Left lung (tissue), 4 donors: ENCODE measurements at regions not wholly inside any gene's neighbourhood (a gene's known extent, or its start where the extent isn't known, plus 50 kb on each side); places are given as distances from the start of the nearest gene placed in this dataset.

ENCODE experiments used
- ATAC-seq: fragments of 200-7000 bp; cut with Tn5 transposase; one replicate; pipeline ENCODE4 v1.9.1; 2020; ENCODE audit warnings: moderate library complexity
- DNase-seq, 4 donors: peaks; one replicate each; pipeline ENCODE4 v3.0.0-alpha.2; 2013 to 2020
- H3K27ac ChIP-seq, 2 donors: fragments of 200-600 bp; sonication (generic) in 1 of 2; one replicate each; pipeline versions ENCODE4 v1.5.0 to v1.8.0; 2020 to 2021
- H3K27me3 ChIP-seq, 2 donors: fragments of 200-600 bp; sonication (generic) in 1 of 2; one replicate each; pipeline versions ENCODE4 v1.5.0 to v1.8.0; 2020 to 2021
- H3K36me3 ChIP-seq, 2 donors: fragments of 200-600 bp; sonication (generic) in 1 of 2; one replicate each; pipeline versions ENCODE4 v1.5.0 to v1.8.0; 2020 to 2021
- H3K4me1 ChIP-seq, 2 donors: fragments of 200-600 bp; one replicate each; pipeline ENCODE4 v1.8.0; 2021
- H3K4me3 ChIP-seq, 2 donors: fragments of 200-600 bp; sonication (generic) in 1 of 2; one replicate each; pipeline versions ENCODE4 v1.5.0 to v1.8.0; 2020 to 2021; ENCODE audit warnings: mild to moderate bottlenecking in 1 of 2
- H3K9me3 ChIP-seq, 2 donors: fragments of 200-600 bp; sonication (generic) in 1 of 2; one replicate each; pipeline versions ENCODE4 v1.5.0 to v1.8.0; 2020 to 2021
- intact Hi-C, 2 donors: fragments of 100-400 bp; cut with DNase I; formaldehyde crosslinking; loops; one replicate each; pipeline versions ENCODE4 v1.11.2 to v1.14.2; 2022
- TF ChIP-seq, protein P1 (sequence below), 2 donors: fragments of 200-600 bp; sonication (generic) in 1 of 2; IDR thresholded peaks; one replicate each; pipeline versions ENCODE4 v1.5.0 to v1.8.0; 2021; ENCODE audit warnings: antibody characterized with exemption in 2 of 2
- donor health status: DM: no; HTN: yes; CAD: no.
- donor health status: DM: no; HTN: no; CAD: no.

DNA sequence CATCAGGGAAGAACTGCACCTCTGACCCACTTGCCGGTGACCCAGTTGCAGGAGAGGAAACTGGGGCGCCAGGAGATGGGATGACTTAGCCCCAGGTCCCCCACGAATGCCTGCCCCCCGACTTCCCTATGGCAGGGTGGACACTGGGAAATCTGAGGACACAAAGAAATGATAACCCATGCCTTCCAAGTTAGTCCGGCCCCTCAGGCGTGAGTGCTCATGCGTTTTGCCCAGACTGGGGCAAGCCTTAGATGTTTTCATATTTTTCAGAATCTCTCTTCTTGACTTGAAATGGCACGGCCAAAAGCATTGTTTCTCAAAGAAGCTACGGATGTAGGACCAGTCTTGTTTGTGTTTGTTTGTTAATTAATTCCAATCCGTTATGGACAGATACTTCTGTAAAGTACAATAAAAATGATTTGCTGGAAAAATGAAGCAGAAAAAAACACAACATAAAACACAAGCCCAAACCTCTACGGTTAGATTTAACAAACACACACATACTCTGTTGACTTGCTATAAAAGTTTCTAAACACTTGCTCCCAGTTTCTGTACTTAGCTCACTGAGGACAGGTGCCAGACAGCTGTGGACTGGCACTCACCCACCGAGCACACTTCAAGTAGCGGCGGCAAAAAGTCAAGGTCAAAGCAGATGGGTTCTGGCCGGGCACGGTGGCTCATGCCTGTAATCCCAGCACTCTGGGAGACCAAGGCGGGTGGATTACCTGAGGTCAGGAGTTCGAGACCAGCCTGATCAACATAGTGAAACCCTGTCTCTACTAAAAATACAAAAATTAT is 341.5 kb downstream of the BCOR start:
- no peak for DNase-seq
- Histone ChIP-seq H3K9me3 (no peaks in the 10 kb centered on the region), H3K27ac (peak overlapping the region in 1 of 2 donors; percentile 3), H3K4me1 (peaks cover 3 to 9% of the 10 kb centered on the region in 2 donors), H3K36me3 (no peaks in the 10 kb centered on the region), H3K4me3 (no peak overlapping the region), H3K27me3 (no peaks in the 10 kb centered on the region)
- no peak for ATAC-seq
- intact Hi-C loops = no loop called here
- TF ChIP-seq, protein P1, sequence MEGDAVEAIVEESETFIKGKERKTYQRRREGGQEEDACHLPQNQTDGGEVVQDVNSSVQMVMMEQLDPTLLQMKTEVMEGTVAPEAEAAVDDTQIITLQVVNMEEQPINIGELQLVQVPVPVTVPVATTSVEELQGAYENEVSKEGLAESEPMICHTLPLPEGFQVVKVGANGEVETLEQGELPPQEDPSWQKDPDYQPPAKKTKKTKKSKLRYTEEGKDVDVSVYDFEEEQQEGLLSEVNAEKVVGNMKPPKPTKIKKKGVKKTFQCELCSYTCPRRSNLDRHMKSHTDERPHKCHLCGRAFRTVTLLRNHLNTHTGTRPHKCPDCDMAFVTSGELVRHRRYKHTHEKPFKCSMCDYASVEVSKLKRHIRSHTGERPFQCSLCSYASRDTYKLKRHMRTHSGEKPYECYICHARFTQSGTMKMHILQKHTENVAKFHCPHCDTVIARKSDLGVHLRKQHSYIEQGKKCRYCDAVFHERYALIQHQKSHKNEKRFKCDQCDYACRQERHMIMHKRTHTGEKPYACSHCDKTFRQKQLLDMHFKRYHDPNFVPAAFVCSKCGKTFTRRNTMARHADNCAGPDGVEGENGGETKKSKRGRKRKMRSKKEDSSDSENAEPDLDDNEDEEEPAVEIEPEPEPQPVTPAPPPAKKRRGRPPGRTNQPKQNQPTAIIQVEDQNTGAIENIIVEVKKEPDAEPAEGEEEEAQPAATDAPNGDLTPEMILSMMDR (IDR thresholded peaks at IDR 0.05) = no peak

DNA sequence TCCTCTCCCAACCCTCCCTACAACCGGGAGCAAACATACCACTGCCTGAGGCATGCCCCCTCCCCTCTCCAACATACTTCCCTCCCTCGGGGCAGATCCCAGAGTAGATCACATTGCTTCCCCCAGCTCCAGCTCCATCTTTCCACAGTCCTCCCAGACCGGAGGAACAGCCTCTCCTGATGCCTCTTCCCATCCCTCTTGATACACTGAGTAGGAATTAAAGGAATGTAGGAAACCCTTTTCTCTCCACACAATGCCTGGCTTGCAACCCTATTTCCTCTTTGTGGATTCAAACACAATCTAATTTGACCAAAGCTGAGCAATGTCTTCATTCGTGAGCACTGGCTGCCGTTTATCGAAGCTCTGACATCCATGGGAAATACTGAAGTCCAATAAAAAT is 339.8 kb downstream of the BCOR start:
- TF ChIP-seq, protein P1 (IDR thresholded peaks at IDR 0.05) = no peak
- no peak for DNase-seq
- no peak for ATAC-seq
- Histone ChIP-seq H3K9me3 (no peaks in the 10 kb centered on the region), H3K36me3 (no peaks in the 10 kb centered on the region), H3K27me3 (no peaks in the 10 kb centered on the region), H3K27ac (no peak overlapping the region), H3K4me3 (no peak overlapping the region), H3K4me1 (peaks cover 0 to 4% of the 10 kb centered on the region in 2 donors)
- intact Hi-C loops = no loop called here

GRCh38 chrX:39758791-39759525 is 338.8 kb downstream of the BCOR start:
- intact Hi-C loops = no loop called here
- no peaks in the 10 kb centered on the region for H3K4me1 ChIP-seq
- TF ChIP-seq, protein P1 (IDR thresholded peaks at IDR 0.05) = no peak
- no peak for ATAC-seq
- no peak overlapping the region for H3K4me3 ChIP-seq
- no peak for DNase-seq
- no peaks in the 10 kb centered on the region for H3K36me3 ChIP-seq
- no peaks in the 10 kb centered on the region for H3K9me3 ChIP-seq
- H3K27ac ChIP-seq = peak overlapping the region in 1 of 2 donors; percentile 13
- H3K27me3 ChIP-seq = no peaks in the 10 kb centered on the region

- ATAC-seq = peak; percentile 58
- no peaks in the 10 kb centered on the region for H3K27me3 ChIP-seq
- no peak overlapping the region for H3K4me3 ChIP-seq
- H3K27ac ChIP-seq = peak overlapping the region in 1 of 2 donors; percentile 19
- H3K9me3 ChIP-seq = no peaks in the 10 kb centered on the region
- intact Hi-C loops = no loop called here
- TF ChIP-seq, protein P1 (IDR thresholded peaks at IDR 0.05) = no peak
- H3K36me3 ChIP-seq = no peaks in the 10 kb centered on the region
- peak in 1 of 4 donors; percentile 66 for DNase-seq
- H3K4me1 ChIP-seq = no peaks in the 10 kb centered on the region
Observed at GRCh38 chrX:39759526-39760224, 338.1 kb downstream of the BCOR start.

DNA sequence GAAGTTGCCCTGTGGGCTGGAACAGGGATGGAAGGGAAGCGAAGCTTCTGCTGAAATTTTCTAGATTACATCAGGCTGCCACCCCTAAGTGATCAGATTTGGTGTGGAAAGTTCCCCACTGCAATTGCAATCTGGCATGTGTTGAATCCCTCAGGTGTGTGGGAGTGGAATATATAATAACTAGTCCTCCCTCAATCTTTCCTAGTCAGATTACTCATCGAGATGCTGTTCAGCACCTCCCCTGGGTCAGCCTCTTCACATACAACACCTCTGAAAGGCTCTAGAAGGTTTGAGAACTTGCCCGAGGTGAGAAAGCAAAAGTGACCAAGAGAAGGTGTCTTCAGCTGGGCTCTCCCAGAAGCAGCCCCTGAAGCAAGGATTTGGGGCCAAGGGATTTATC is 336.8 kb downstream of the BCOR start:
- ATAC-seq = no peak
- intact Hi-C loops = no loop called here
- TF ChIP-seq, protein P1 (IDR thresholded peaks at IDR 0.05) = no peak
- Histone ChIP-seq H3K27ac (no peak overlapping the region), H3K27me3 (no peaks in the 10 kb centered on the region), H3K4me3 (no peak overlapping the region), H3K36me3 (no peaks in the 10 kb centered on the region), H3K9me3 (no peaks in the 10 kb centered on the region), H3K4me1 (no peaks in the 10 kb centered on the region)
- DNase-seq = no peak
